Esophagus squamous epithelium (tissue), 5 donors: ENCODE measurements at regions not wholly inside any gene's neighbourhood (a gene's known extent, or its start where the extent isn't known, plus 50 kb on each side); places are given as distances from the start of the nearest gene placed in this dataset.

Source experiments
- DNase-seq: peaks from one replicate; lab custom pipeline; 2025; lab: John Stamatoyannopoulos, UW
- H3K27ac ChIP-seq, 4 donors: fragments of 200-600 bp; sonication (generic); one replicate each; pipeline ENCODE4 v1.5.1; 2016 to 2019; ENCODE audit warnings: mild to moderate bottlenecking in 1 of 4
- H3K27me3 ChIP-seq, 4 donors: fragments of 200-600 bp; sonication (generic); 1 replicate in 3 of 4; 2 replicates in 1 of 4; pipeline versions ENCODE4 v1.5.1 to v1.6.0; 2017 to 2021; ENCODE audit warnings: antibody characterized with exemption in 1 of 4
- H3K36me3 ChIP-seq, 3 donors: fragments of 200-600 bp; sonication (generic); one replicate each; pipeline ENCODE4 v1.5.1; 2016 to 2019
- H3K4me1 ChIP-seq, 3 donors: fragments of 200-600 bp; sonication (generic); one replicate each; pipeline ENCODE4 v1.5.1; 2017 to 2019
- H3K4me3 ChIP-seq, 4 donors: fragments of 200-600 bp; sonication (generic); 1 replicate in 3 of 4; 2 replicates in 1 of 4; pipeline ENCODE4 v1.5.1; 2016 to 2019; ENCODE audit warnings: mild to moderate bottlenecking in 2 of 4, moderate library complexity in 1 of 4
- H3K9me3 ChIP-seq, 3 donors: fragments of 200-600 bp; sonication (generic); one replicate each; pipeline ENCODE4 v1.5.1; 2016 to 2019
- POLR2A ChIP-seq, 4 donors: fragments of 450-650 bp; IDR thresholded peaks; one replicate each; pipeline ENCODE4 v1.6.1; 2017; ENCODE audit warnings: antibody characterized with exemption in 4 of 4, mild to moderate bottlenecking in 4 of 4, moderate library complexity in 3 of 4
- WGBS, 2 donors: methylation state at CpG; one replicate each; pipeline ENCODE4 v1.1.5; 2018; 5-methylcytosine and 5-hydroxymethylcytosine counted together
- intact Hi-C: fragments of 100-400 bp; cut with DNase I; formaldehyde crosslinking; loops from one replicate; pipeline ENCODE4 v1.15.0; 2022
- TF ChIP-seq, protein P1 (sequence below), 6 experiments: fragments of 450-650 bp in 4 of 6; fragments of 200-600 bp in 2 of 6; sonication (generic) in 2 of 6; IDR thresholded peaks; one replicate each; pipeline ENCODE4 v1.5.1; 2016 to 2019; ENCODE audit warnings: antibody characterized with exemption in 6 of 6, mild to moderate bottlenecking in 4 of 6, moderate library complexity in 4 of 6
- donor health status: DM: yes; HTN: yes; CAD: no.

DNA sequence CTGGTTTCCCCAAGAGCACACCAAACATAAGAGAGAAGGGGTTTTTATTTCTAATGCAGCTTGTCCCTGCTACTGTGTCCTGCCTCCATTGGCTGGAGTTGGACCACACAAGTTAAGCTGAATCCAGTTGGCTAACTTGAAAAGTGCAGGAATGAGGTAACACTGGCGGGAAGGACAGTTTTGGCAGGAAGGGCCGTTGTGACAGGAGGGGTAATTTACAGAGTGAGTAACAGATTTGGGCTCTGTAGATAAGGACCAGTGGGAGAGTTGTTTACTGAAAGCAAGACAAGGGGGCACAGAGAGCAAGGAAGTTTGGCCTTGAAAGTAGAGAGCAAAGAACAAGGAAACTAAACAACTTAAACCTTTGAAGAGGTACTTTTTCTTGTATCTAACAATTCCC lies 1623.3 kb upstream of the RAG2 start:
- 75 to 78% methylated on average over 2 of the region's 2 CpGs for WGBS, 2 donors
- Histone ChIP-seq H3K27ac (no peak overlapping the region), H3K4me3 (no peak overlapping the region), H3K27me3 (no peaks in the 10 kb centered on the region), H3K4me1 (no peaks in the 10 kb centered on the region), H3K9me3 (peaks cover 0 to 13% (median 11%) of the 10 kb centered on the region in 3 donors), H3K36me3 (no peaks in the 10 kb centered on the region)
- no peak for DNase-seq
- TF ChIP-seq, protein P1, sequence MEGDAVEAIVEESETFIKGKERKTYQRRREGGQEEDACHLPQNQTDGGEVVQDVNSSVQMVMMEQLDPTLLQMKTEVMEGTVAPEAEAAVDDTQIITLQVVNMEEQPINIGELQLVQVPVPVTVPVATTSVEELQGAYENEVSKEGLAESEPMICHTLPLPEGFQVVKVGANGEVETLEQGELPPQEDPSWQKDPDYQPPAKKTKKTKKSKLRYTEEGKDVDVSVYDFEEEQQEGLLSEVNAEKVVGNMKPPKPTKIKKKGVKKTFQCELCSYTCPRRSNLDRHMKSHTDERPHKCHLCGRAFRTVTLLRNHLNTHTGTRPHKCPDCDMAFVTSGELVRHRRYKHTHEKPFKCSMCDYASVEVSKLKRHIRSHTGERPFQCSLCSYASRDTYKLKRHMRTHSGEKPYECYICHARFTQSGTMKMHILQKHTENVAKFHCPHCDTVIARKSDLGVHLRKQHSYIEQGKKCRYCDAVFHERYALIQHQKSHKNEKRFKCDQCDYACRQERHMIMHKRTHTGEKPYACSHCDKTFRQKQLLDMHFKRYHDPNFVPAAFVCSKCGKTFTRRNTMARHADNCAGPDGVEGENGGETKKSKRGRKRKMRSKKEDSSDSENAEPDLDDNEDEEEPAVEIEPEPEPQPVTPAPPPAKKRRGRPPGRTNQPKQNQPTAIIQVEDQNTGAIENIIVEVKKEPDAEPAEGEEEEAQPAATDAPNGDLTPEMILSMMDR (IDR thresholded peaks at IDR 0.05) = no peak
- TF ChIP-seq POLR2A (IDR thresholded peaks at IDR 0.05) = no peak
- intact Hi-C loops = no loop called here

DNA sequence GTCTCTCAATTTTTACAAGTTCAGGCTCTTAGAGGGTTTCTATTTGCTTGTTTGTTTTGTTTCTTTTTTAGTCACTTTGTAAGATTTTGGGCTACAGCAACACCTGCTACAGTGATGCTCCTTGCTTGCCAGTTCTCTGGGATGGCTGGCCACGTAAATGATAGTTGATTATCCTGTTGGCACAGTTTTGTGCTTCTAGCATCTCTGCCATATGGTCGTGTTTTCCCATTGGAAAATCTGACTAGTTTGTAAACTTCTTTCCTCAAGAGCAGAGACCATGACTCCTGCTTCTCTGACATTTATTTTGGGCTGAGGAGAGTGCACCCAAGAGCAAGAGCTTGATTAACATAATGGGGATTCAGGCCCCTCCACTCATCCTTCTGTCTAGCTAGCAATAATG lies 1621.6 kb upstream of the RAG2 start:
- DNase-seq = no peak
- no peak for TF ChIP-seq POLR2A (IDR thresholded peaks at IDR 0.05)
- TF ChIP-seq, protein P1 (IDR thresholded peaks at IDR 0.05) = no peak
- no peak overlapping the region for H3K27ac ChIP-seq
- no peaks in the 10 kb centered on the region for H3K9me3 ChIP-seq
- H3K4me1 ChIP-seq = no peaks in the 10 kb centered on the region
- no peaks in the 10 kb centered on the region for H3K27me3 ChIP-seq
- intact Hi-C loops = no loop called here
- no peak overlapping the region for H3K4me3 ChIP-seq
- H3K36me3 ChIP-seq = no peaks in the 10 kb centered on the region
- WGBS, 2 donors = 34 to 39% methylated on average over 2 of the region's 2 CpGs

- WGBS, 2 donors = 49 to 58% methylated on average over 2 of the region's 2 CpGs
- DNase-seq = no peak
- intact Hi-C loops = no loop called here
Measured at GRCh38 chr11:38208951-38209350, 1610.9 kb upstream of the RAG2 start.

DNA sequence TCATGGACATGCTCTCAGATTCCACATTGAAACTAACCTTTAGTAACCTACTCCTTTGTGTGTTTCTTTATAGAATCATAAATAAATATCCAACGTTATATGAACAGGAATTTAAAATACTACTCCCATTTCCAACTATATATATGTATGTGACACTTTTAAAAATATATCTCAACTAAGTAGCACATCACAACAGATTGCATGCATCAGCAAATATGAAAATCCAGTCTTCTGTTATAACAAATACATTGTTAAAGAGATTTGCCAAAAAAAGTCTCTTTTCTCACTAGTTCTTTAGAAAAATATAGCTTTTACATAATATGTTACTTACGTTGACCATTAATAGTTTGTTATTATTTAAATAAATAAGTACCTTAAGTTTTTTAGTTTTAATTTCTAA lies 1608.6 kb upstream of the RAG2 start:
- intact Hi-C loops = no loop called here
- H3K27me3 ChIP-seq = no peaks in the 10 kb centered on the region
- H3K9me3 ChIP-seq = no peaks in the 10 kb centered on the region
- TF ChIP-seq, protein P1 (IDR thresholded peaks at IDR 0.05) = no peak
- TF ChIP-seq POLR2A (IDR thresholded peaks at IDR 0.05) = no peak
- H3K4me3 ChIP-seq = no peak overlapping the region
- no peak for DNase-seq
- 52 to 62% methylated on average over 2 of the region's 2 CpGs for WGBS, 2 donors
- H3K4me1 ChIP-seq = no peaks in the 10 kb centered on the region
- no peaks in the 10 kb centered on the region for H3K36me3 ChIP-seq
- no peak overlapping the region for H3K27ac ChIP-seq

More at GRCh38 chr11:38208951-38209350, 1610.9 kb upstream of the RAG2 start:
- no peaks in the 10 kb centered on the region for H3K36me3 ChIP-seq
- no peak overlapping the region for H3K4me3 ChIP-seq
- no peaks in the 10 kb centered on the region for H3K4me1 ChIP-seq
- H3K27me3 ChIP-seq = no peaks in the 10 kb centered on the region
- no peak overlapping the region for H3K27ac ChIP-seq
- H3K9me3 ChIP-seq = no peaks in the 10 kb centered on the region
- TF ChIP-seq, protein P1 (IDR thresholded peaks at IDR 0.05) = no peak
- TF ChIP-seq POLR2A (IDR thresholded peaks at IDR 0.05) = no peak

DNA sequence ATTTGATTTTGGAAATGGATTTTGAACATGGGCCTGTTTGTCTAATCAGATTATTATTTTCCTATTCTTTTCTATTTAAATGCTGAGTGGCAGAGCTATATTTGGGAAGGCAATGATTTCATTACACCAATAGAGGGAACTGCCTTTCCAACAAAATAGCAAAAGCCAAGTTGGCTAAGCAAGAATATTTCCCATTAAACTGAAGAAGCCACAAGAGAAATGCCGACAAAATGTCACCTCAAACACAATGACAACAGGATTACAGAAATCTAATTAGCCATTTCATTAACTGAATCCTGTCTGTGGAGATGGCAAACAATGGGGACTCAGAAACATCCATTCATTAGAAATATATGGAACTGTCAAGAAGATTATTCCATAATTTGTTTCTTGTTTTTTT lies 1593.1 kb upstream of the RAG2 start:
- no peaks in the 10 kb centered on the region for H3K9me3 ChIP-seq
- TF ChIP-seq, protein P1 (IDR thresholded peaks at IDR 0.05) = no peak
- no peak for TF ChIP-seq POLR2A (IDR thresholded peaks at IDR 0.05)
- H3K36me3 ChIP-seq = no peaks in the 10 kb centered on the region
- no peaks in the 10 kb centered on the region for H3K27me3 ChIP-seq
- no peak for DNase-seq
- H3K4me3 ChIP-seq = no peak overlapping the region
- WGBS, 2 donors = 68 to 87% methylated on average over 1 of the region's 1 CpG
- intact Hi-C loops = no loop called here
- no peak overlapping the region for H3K27ac ChIP-seq
- H3K4me1 ChIP-seq = no peaks in the 10 kb centered on the region
